Neural cell (in vitro differentiated cells): ENCODE measurements at regions not wholly inside any gene's neighbourhood (a gene's known extent, or its start where the extent isn't known, plus 50 kb on each side); places are given as distances from the start of the nearest gene placed in this dataset.

Source experiments
- H2AFZ ChIP-seq: fragments of 200-600, 300-800 bp; sonication (generic), shearing (Covaris generic); 2 replicates; pipeline ENCODE4 v1.6.0; 2014; ENCODE audit warnings: low read depth, mild to moderate bottlenecking, antibody characterized with exemption, low read length, moderate library complexity
- H3F3A ChIP-seq: fragments of 200-600 bp; shearing (Covaris generic); 2 replicates; pipeline ENCODE4 v1.6.1; 2016; ENCODE audit warnings: mild to moderate bottlenecking, moderate library complexity, mixed read lengths, antibody characterized with exemption, low read length; ENCODE audit not compliant: insufficient read depth, poor library complexity, severe bottlenecking
- H3K27ac ChIP-seq: fragments of 200-600, 300-800 bp; sonication (generic), shearing (Covaris generic); 2 replicates; pipeline ENCODE4 v1.5.1; 2014; ENCODE audit warnings: mild to moderate bottlenecking, low read length, moderate library complexity
- H3K27me3 ChIP-seq: fragments of 300-800, 200-600 bp; sonication (generic), shearing (Covaris generic); 2 replicates; pipeline ENCODE4 v1.6.0; 2014; ENCODE audit warnings: mild to moderate bottlenecking, low read depth, low read length, moderate library complexity; ENCODE audit not compliant: insufficient read depth
- H3K36me3 ChIP-seq: fragments of 300-800, 200-600 bp; sonication (generic), shearing (Covaris generic); 2 replicates; pipeline ENCODE4 v1.5.1; 2014; ENCODE audit warnings: mild to moderate bottlenecking, antibody characterized with exemption, low read length, moderate library complexity; ENCODE audit not compliant: insufficient read depth
- H3K4me2 ChIP-seq: fragments of 300-800, 200-600 bp; sonication (generic), shearing (Covaris generic); 2 replicates; pipeline ENCODE4 v1.6.0; 2014; ENCODE audit warnings: mild to moderate bottlenecking, low read length
- H3K4me3 ChIP-seq: fragments of 300-800, 200-600 bp; sonication (generic), shearing (Covaris generic); 2 replicates; pipeline ENCODE4 v1.5.1; 2014; ENCODE audit warnings: mild to moderate bottlenecking, low read length, moderate library complexity
- H3K79me2 ChIP-seq: fragments of 200-600 bp; shearing (Covaris generic); replicated peaks from 2 replicates; pipeline ENCODE4 v1.6.0; 2014; ENCODE audit warnings: mild to moderate bottlenecking, low read length, moderate library complexity; ENCODE audit not compliant: insufficient read depth
- H3K9ac ChIP-seq: fragments of 300-800, 200-600 bp; sonication (generic), shearing (Covaris generic); 2 replicates; pipeline ENCODE4 v1.6.1; 2016; ENCODE audit warnings: mild to moderate bottlenecking, low read length, mixed read lengths
- H3K9me2 ChIP-seq: fragments of 200-600 bp; shearing (Covaris generic); 2 replicates; pipeline ENCODE4 v1.6.1; 2016; ENCODE audit warnings: mild to moderate bottlenecking, low read length, mixed read lengths; ENCODE audit not compliant: insufficient read depth
- H3K9me3 ChIP-seq: fragments of 200-600, 300-800 bp; sonication (generic), shearing (Covaris generic); 2 replicates; pipeline ENCODE4 v1.6.1; 2016; ENCODE audit warnings: mild to moderate bottlenecking, mixed run types, low read length, moderate library complexity, mixed read lengths
- H4K20me1 ChIP-seq: fragments of 200-600 bp; shearing (Covaris generic); 2 replicates; pipeline ENCODE4 v1.6.1; 2016; ENCODE audit warnings: mild to moderate bottlenecking, mixed run types; ENCODE audit not compliant: insufficient read depth
- CTCF ChIP-seq: fragments of 450-650 bp; IDR thresholded peaks from 2 replicates; pipeline ENCODE4 v1.5.1; 2014; ENCODE audit warnings: antibody characterized with exemption, mild to moderate bottlenecking, moderate library complexity; ENCODE audit not compliant: poor library complexity, severe bottlenecking
- EP300 ChIP-seq: fragments of 450-650 bp; conservative IDR thresholded peaks from 2 replicates; pipeline ENCODE4 v1.6.1; 2014; ENCODE audit warnings: antibody characterized with exemption, mild to moderate bottlenecking, moderate library complexity; ENCODE audit not compliant: poor library complexity, severe bottlenecking
- EZH2 ChIP-seq: fragments of 200-600, 300-800 bp; shearing (Covaris generic), sonication (generic); IDR thresholded peaks from 2 replicates; pipeline ENCODE4 v1.6.1; 2014; ENCODE audit warnings: antibody characterized with exemption, low read length, borderline replicate concordance, mild to moderate bottlenecking; ENCODE audit not compliant: insufficient read depth, poor library complexity, severe bottlenecking
- MXI1 ChIP-seq: fragments of 450-650 bp; conservative IDR thresholded peaks from 2 replicates; pipeline ENCODE4 v1.6.1; 2014; ENCODE audit warnings: antibody characterized with exemption, mild to moderate bottlenecking; ENCODE audit not compliant: poor library complexity, severe bottlenecking
- POLR2AphosphoS5 ChIP-seq: IDR thresholded peaks from 2 replicates; pipeline ENCODE4 v1.6.1; 2012
- RAD21 ChIP-seq: fragments of 450-650 bp; conservative IDR thresholded peaks from 2 replicates; pipeline ENCODE4 v1.6.1; 2014; ENCODE audit warnings: antibody characterized with exemption, mild to moderate bottlenecking, moderate library complexity
- REST ChIP-seq: IDR thresholded peaks from 2 replicates; pipeline ENCODE4 v1.6.1; 2012; ENCODE audit warnings: borderline replicate concordance
- SMC3 ChIP-seq: fragments of 450-650 bp; conservative IDR thresholded peaks from 2 replicates; pipeline ENCODE4 v1.6.1; 2014; ENCODE audit warnings: antibody characterized with exemption, mild to moderate bottlenecking, moderate library complexity; ENCODE audit not compliant: poor library complexity
- TAF1 ChIP-seq: IDR thresholded peaks from 2 replicates; pipeline ENCODE4 v1.6.1; 2012; ENCODE audit warnings: low read depth

DNA sequence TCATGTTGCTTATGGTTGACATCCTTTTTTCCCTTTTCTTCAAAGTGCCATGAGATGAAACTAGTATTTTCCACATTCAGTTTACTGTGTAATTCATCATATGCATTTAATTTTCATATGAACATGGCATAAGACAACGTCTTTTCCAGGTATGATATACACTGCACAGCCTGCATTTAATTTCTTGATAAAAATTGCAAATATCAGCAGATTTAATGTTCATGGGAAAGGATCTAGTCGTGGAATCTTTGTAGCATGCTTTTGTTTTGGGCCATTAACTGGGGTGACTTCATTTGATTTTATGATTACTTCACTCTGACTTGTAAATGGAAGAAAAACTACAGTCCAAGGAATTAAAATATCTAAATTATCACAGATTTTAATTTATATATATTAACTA lies 837.3 kb downstream of the IPMK start:
- no peaks in the 10 kb centered on the region for H3F3A ChIP-seq
- no peak overlapping the region for H3K27ac ChIP-seq
- no peak for TF ChIP-seq EP300
- TF ChIP-seq MXI1 = no peak
- TF ChIP-seq RAD21 = no peak
- TF ChIP-seq CTCF = no peak
- no peak for TF ChIP-seq TAF1
- TF ChIP-seq REST = no peak
- TF ChIP-seq SMC3 = no peak
- no peak for TF ChIP-seq EZH2
- TF ChIP-seq POLR2AphosphoS5 = no peak

DNA sequence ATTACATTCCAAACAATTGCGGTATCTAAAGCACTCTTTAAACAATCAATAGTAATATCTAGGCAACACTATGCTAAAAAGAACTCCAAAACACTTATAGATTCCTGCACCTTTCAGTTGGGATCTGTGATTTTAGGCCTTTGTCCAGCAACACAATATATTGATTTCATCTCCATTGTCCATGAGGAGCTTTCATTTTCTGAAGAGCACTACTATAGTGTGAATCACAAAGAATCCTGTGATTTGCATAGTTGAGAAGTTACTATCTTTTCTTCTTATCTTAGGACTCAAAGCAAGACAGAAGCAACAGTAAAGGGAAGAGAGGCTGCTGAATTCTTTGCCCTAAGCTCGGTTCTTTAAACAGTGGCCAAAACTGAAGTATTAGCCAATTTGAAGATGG lies 846.8 kb downstream of the IPMK start:
- H3K27me3 ChIP-seq = no peaks in the 10 kb centered on the region
- H3K4me3 ChIP-seq = no peak overlapping the region
- H3K9me3 ChIP-seq = no peaks in the 10 kb centered on the region
- no peaks in the 10 kb centered on the region for H3F3A ChIP-seq
- H2AFZ ChIP-seq = no peak overlapping the region
- H3K27ac ChIP-seq = no peak overlapping the region
- TF ChIP-seq SMC3 = no peak
- TF ChIP-seq POLR2AphosphoS5 = no peak
- TF ChIP-seq TAF1 = no peak
- TF ChIP-seq CTCF = no peak
- no peak overlapping the region for H3K9ac ChIP-seq
- no peak overlapping the region for H3K4me2 ChIP-seq
- H3K79me2 ChIP-seq = no peaks in the 10 kb centered on the region
- no peaks in the 10 kb centered on the region for H3K36me3 ChIP-seq
- no peaks in the 10 kb centered on the region for H4K20me1 ChIP-seq
- no peaks in the 10 kb centered on the region for H3K9me2 ChIP-seq

More for the DNA sequence above, 837.3 kb downstream of the IPMK start:
- Histone ChIP-seq H3K79me2 (no peaks in the 10 kb centered on the region), H3K9me2 (no peaks in the 10 kb centered on the region), H3K36me3 (no peaks in the 10 kb centered on the region), H4K20me1 (no peaks in the 10 kb centered on the region), H3K27me3 (no peaks in the 10 kb centered on the region), H3K9me3 (no peaks in the 10 kb centered on the region), H2AFZ (no peak overlapping the region), H3K9ac (no peak overlapping the region), H3K4me3 (no peak overlapping the region), H3K4me2 (no peak overlapping the region)
